Dermis blood vessel endothelial cell (primary cell): ENCODE measurements at regions not wholly inside any gene's neighbourhood (a gene's known extent, or its start where the extent isn't known, plus 50 kb on each side); places are given as distances from the start of the nearest gene placed in this dataset.
"Not testable (repeated sequence)": the region's sequence is repeated elsewhere in the genome, so short reads cannot be mapped to it uniquely, and the experiment has no call there.

ENCODE experiments used
- DNase-seq: peaks from one replicate; pipeline ENCODE4 v3.0.0; 2010

GRCh38 chr14:53456931-53457330, 303.8 kb upstream of the DDHD1 start:
- DNase-seq, result no peak

DNA sequence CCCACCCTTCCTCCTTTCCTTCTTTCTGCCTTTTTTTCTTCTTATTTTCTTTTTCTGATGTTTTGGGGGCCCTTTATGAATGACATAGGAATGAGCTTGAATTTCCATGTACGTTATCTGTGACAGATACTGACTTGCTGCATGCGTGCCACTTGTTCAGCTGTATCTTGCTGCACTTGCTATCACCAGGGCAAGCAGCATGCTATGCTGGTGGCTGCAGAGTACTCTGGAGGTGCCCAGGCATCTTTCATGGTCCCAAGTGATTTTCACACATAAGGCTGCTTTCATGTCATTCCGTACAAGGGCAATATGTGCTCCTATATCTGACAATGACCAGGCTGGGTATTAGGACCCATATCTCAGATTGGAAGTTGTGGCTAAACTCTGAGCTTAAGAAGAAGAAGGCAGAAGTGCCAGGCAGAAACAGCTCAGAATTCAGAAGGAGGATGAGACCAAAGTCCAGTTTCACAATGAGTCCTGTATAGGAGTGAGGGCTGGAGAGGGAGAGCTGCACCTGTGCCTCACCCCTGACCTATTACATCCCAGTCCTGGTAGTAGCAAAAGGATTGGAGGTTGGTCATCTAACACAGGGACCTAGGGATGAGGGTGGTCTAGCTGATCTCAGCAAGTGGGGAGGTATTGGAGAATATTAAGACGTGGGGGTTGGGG, 299.0 kb upstream of the DDHD1 start:
- no peak for DNase-seq

DNA sequence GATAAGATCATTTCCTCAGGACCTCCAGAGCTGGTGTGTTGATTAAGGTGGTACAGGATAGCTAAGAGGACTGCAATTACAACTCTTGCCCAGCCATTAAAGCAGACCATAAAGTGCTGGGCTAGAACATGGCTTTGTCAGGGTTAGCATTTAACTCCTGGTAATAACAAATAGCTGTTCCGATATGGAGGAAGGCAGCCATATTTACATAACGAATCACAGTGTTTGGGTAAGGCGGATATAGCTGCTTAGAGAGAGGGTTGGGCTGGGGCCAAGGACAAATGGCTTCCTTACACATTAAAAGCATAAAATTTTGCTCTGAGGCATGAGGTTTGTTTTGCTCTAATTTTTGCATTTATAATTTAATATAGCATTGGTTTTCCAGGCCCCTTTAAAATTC, 297.7 kb upstream of the DDHD1 start:
- DNase-seq, result peak; percentile 23

GRCh38 chr14:53448682-53449081, 295.6 kb upstream of the DDHD1 start:
- no peak for DNase-seq

DNA sequence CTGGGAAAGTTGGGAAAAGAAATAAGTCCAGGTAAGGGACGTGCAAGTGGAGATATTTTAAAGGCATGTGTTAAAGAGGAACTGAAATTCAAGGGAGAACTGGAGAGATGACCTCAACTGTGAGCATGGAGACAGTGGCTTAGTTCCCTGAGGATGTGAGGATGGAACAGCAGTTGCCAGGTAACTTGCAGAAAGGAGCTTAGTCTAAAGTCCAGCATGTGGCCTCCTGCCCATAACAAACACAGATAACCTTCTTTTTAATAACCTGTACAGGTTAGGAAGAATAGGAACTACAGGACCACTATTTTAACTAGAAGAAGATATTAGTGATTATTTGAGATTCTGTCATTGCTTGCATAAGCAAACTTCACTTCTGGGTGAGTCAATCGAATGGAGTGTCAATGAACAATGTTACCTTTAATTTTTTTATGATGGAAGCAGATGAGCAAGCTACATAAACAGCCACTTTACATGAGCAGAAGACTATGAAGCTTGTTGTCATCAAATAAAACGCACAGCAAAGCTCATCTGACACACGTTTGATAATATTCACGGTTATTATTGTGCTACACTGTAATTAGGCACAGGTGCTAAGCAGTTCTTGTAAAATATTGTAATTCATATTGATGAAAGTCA, 291.7 kb upstream of the DDHD1 start:
- no peak for DNase-seq

DNA sequence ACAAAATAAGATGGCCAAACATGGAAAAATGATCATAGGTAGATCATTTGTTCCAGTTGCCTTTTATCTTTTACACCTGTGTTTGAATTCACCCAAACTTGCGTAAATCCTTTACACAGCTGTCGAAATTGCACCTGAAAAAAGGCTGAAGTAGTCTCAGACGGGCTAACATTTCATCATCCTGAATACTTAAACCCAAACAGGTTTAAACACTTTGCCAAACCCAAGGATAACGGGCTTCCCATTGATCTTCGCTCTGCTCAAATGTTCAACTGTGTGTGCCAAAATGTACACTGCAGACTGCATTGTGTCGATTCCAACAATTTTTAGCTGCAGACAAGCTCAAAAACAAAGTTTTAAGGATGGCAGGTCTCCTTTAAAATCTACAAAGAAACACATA, 288.7 kb upstream of the DDHD1 start:
- no peak for DNase-seq

- DNase-seq, result no peak
Measured at GRCh38 chr14:53437858-53438257, 284.7 kb upstream of the DDHD1 start.

GRCh38 chr14:53432378-53432802, 279.3 kb upstream of the DDHD1 start:
- DNase-seq, result peak; percentile 69

GRCh38 chr14:53430870-53431269, 277.7 kb upstream of the DDHD1 start:
- DNase-seq, result no peak

DNA sequence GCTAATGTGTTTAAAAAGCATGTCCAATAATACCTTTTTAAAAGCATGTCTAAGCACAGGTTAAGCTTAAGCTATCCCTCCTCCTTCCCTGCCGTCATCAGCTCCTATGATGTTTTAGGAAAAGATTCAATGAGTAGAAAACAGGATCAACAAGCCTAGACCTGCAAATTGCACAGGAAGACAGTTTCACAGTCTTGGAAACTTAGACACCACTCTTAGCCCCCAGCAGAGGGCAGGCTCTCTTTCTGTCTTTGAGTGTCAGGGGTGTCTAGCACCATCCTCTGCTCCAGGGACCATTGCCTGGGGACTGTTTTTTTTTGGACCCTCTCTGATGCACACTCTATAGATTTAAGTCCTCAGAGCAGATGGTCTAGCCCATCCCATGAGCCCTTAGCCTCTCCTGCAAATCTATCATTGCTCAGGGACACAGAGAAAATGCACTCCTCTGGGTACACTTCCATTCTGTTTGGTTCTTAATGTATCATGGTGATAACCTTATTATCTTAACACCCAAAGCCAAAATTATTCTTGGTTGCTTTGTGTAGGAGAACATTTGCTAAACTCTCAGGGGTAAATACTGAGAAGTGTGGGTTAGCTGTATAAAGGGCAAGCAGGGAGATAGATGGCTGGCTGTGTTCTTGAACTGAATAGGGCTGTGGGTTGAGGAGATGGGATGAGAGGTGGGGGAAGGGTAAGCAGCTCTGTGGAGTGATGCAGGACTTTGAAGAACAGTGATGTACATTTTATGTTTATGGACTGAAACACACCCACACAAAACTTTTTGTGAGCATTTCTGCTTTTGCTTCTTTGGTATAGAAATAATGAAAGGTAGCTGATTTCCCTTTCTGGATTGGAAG, 259.9 kb upstream of the DDHD1 start:
- peak; percentile 47 for DNase-seq

- DNase-seq, result no peak
Measured at GRCh38 chr14:53411125-53411524, 258.0 kb upstream of the DDHD1 start.

- DNase-seq, result no peak
Measured at GRCh38 chr14:53409969-53410368, 256.8 kb upstream of the DDHD1 start.

- DNase-seq, result no peak
Measured at GRCh38 chr14:53409289-53409688, 256.2 kb upstream of the DDHD1 start.

DNA sequence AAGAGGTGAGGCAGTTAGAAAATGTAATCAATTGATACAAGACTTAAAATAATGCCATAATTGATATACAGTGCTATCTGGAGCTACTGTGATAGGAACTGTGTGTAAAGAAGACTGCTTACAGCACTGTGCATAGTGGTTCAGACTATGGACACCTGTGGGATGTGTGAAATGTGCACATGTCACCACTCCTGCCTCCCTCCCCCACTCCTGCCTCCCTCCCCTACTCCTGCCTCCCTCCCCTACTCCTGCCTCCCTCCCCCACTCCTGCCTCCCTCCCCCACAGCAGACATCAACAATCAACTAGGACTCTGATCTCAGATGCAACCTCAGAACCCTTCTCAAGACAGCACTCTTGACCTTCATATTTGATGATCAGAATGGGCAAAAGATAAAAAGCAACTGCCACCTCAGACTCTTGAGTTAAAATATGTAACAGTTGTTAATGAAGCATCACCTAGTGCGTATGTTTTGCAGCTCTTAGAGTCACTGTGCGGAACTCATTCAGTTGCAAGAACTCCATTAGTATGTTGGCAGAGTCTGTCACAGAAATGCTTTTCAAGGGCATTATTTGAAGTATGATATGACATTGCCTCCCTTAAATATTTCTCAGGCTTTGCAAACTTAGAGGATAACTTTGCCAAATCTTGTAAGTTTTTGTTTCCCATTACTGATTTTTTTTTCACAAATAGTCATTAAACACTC, 255.2 kb upstream of the DDHD1 start:
- DNase-seq, result no peak

GRCh38 chr14:53406519-53406918, 253.4 kb upstream of the DDHD1 start:
- DNase-seq, result no peak

DNA sequence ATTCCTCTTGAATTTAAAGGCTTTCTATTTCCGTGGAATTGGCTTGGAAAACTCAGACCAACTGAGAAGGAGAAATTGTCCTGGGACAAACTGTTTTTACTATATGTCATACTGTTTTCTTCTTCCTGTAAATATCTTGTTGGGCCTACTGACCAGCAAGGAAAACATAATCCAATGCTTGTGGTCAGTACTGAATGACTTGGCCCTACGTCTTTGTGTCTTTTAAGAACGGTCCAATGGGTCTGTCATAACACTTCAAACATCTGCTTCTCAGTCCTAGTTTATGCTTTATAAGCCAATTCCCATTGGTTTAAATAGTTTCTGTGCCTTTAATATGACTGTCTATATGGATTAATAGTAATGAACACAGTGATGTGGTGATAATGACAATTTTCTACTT, 248.5 kb upstream of the DDHD1 start:
- no peak for DNase-seq

- DNase-seq, result peak; percentile 42
Measured at GRCh38 chr14:53399057-53399456, 245.9 kb upstream of the DDHD1 start.

DNA sequence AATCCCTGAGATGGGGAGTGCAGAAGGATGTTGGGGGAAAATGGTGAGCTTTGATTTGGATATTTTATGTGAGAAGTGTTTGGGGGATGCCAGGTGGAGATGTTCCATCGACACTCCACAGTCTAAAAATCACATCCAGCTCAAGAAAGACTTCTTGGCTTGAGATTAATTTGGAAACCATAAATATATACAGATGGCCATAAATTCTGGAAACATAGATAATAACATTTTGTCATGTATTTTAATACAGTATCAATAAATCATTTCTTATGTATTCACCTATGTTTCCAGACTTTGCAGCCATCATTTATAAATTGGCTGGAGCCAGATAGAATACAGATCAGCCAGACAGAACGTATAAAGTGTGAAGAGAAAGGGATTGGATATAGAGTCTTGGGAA, 245.5 kb upstream of the DDHD1 start:
- no peak for DNase-seq

DNA sequence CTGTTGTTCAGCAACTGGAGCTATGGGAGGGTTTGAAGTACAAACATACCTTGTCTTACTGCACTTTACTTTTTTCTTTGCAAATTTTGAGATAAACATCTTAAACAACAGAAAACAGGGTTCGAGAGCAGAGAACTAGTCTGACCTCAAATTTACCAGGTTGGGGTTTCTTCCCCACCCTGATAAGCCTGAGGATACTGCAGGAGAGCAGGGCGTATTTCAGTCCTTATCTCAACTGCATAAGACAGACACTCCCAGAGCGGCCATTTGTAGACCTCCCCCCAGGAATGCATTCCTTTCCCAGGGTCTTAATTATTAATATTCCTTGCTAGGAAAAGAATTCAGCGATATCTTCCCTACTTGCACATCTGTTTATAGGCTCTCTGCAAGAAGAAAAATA, 242.1 kb upstream of the DDHD1 start:
- not testable (repeated sequence) for DNase-seq

GRCh38 chr14:53391631-53392285, 238.6 kb upstream of the DDHD1 start:
- DNase-seq, result peak; percentile 27

GRCh38 chr14:53391156-53391555, 238.0 kb upstream of the DDHD1 start:
- DNase-seq, result peak; percentile 38

GRCh38 chr14:53390008-53390407, 236.9 kb upstream of the DDHD1 start:
- no peak for DNase-seq

- DNase-seq, result peak; percentile 37
Measured at GRCh38 chr14:53389202-53389601, 236.1 kb upstream of the DDHD1 start.
